ENCODE measurements at regions not wholly inside any gene's neighbourhood (a gene's known extent, or its start where the extent isn't known, plus 50 kb on each side); places are given as distances from the start of the nearest gene placed in this dataset.

GRCh38 chr2:103669531-103669930 is 907.7 kb downstream of the TMEM182 start:
- TF ChIP-seq POLR2A (IDR thresholded peaks at IDR 0.05) (no peak), CTCF (IDR thresholded peaks at IDR 0.05) (no peak)
- no peaks in the 10 kb centered on the region for H3K9me3 ChIP-seq (replicated peaks in 1 of 3)
- no peaks in the 10 kb centered on the region for H3K27me3 ChIP-seq
- H3K4me3 ChIP-seq, result no peak overlapping the region
- no peak overlapping the region for H3K27ac ChIP-seq
- intact Hi-C loops (cut with DNase I), result no loop called here
- H3K4me1 ChIP-seq (replicated peaks in 1 of 2), result no peaks in the 10 kb centered on the region
- H3K36me3 ChIP-seq (replicated peaks in 1 of 2), result no peaks in the 10 kb centered on the region
- no peak for DNase-seq
- 78 to 86% (median 85%) methylated on average over 6 of the region's 6 CpGs for WGBS, 4 donors

Small RNA genes lying in the stretch of these regions (small RNA-seq; reads per million reads assigned to genes)
- gene AC010881.1, result 0 reads per million in 2 donors
- 0 reads per million in 2 donors for gene AC018880.2

Measured in adrenal gland (tissue), 9 donors.